ENCODE measurements at regions not wholly inside any gene's neighbourhood (a gene's known extent, or its start where the extent isn't known, plus 50 kb on each side); places are given as distances from the start of the nearest gene placed in this dataset.

GRCh38 chr5:119949426-119949999 lies 320.2 kb downstream of the FAM170A start:
- 92 to 100% methylated on average over 1 of the region's 1 CpG for WGBS, 2 donors
- Histone ChIP-seq H3K27me3 (no peaks in the 10 kb centered on the region), H3K27ac (no peak overlapping the region), H3K4me1 (no peaks in the 10 kb centered on the region), H3K4me3 (replicated peaks in 1 of 3) (no peak overlapping the region), H3K36me3 (no peaks in the 10 kb centered on the region), H3K9me3 (no peaks in the 10 kb centered on the region)
- TF ChIP-seq POLR2A (IDR thresholded peaks at IDR 0.05) (no peak), CTCF (IDR thresholded peaks at IDR 0.05) (no peak)
- intact Hi-C loops (cut with DNase I) = no loop called here
- no peak for DNase-seq

- 45 to 54% methylated on average over 4 of the region's 4 CpGs for WGBS, 2 donors
- intact Hi-C loops (cut with DNase I) = no loop called here
- Histone ChIP-seq H3K4me3 (replicated peaks in 1 of 3) (no peak overlapping the region), H3K27ac (no peak overlapping the region), H3K27me3 (no peaks in the 10 kb centered on the region), H3K4me1 (no peaks in the 10 kb centered on the region), H3K9me3 (no peaks in the 10 kb centered on the region), H3K36me3 (no peaks in the 10 kb centered on the region)
- TF ChIP-seq CTCF (IDR thresholded peaks at IDR 0.05) = no peak
- no peak for TF ChIP-seq POLR2A (IDR thresholded peaks at IDR 0.05)
- DNase-seq = no peak
Observed at GRCh38 chr5:119951330-119951934, 322.1 kb downstream of the FAM170A start.

- no peak overlapping the region for H3K4me3 ChIP-seq (replicated peaks in 1 of 3)
- H3K36me3 ChIP-seq = no peaks in the 10 kb centered on the region
- no peaks in the 10 kb centered on the region for H3K27me3 ChIP-seq
- no peak for TF ChIP-seq POLR2A (IDR thresholded peaks at IDR 0.05)
- TF ChIP-seq CTCF (IDR thresholded peaks at IDR 0.05) = no peak
- intact Hi-C loops (cut with DNase I) = no loop called here
- H3K27ac ChIP-seq = no peak overlapping the region
- whole genome bisulfite sequencing, 2 donors = 77 to 95% methylated on average over 1 of the region's 1 CpG
- H3K9me3 ChIP-seq = no peaks in the 10 kb centered on the region
- DNase-seq = no peak
- no peaks in the 10 kb centered on the region for H3K4me1 ChIP-seq
Observed at GRCh38 chr5:119953474-119953873, 324.1 kb downstream of the FAM170A start.

GRCh38 chr5:119954106-119954505 lies 324.7 kb downstream of the FAM170A start:
- intact Hi-C loops (cut with DNase I) = no loop called here
- Histone ChIP-seq H3K9me3 (no peaks in the 10 kb centered on the region), H3K4me1 (no peaks in the 10 kb centered on the region), H3K27ac (no peak overlapping the region), H3K27me3 (no peaks in the 10 kb centered on the region), H3K4me3 (replicated peaks in 1 of 3) (no peak overlapping the region), H3K36me3 (no peaks in the 10 kb centered on the region)
- TF ChIP-seq POLR2A (IDR thresholded peaks at IDR 0.05) (no peak), CTCF (IDR thresholded peaks at IDR 0.05) (no peak)
- DNase-seq = no peak

GRCh38 chr5:119961993-119962392 lies 332.6 kb downstream of the FAM170A start:
- Histone ChIP-seq H3K4me3 (replicated peaks in 1 of 3) (no peak overlapping the region), H3K36me3 (no peaks in the 10 kb centered on the region), H3K4me1 (no peaks in the 10 kb centered on the region), H3K27ac (no peak overlapping the region), H3K9me3 (no peaks in the 10 kb centered on the region), H3K27me3 (no peaks in the 10 kb centered on the region)
- no peak for DNase-seq
- TF ChIP-seq POLR2A (IDR thresholded peaks at IDR 0.05) (no peak), CTCF (IDR thresholded peaks at IDR 0.05) (no peak)
- WGBS, 2 donors = 88 to 90% methylated on average over 1 of the region's 1 CpG
- intact Hi-C loops (cut with DNase I) = no loop called here
